ENCODE measurements at regions not wholly inside any gene's neighbourhood (a gene's known extent, or its start where the extent isn't known, plus 50 kb on each side); places are given as distances from the start of the nearest gene placed in this dataset.
"Not testable (repeated sequence)": the region's sequence is repeated elsewhere in the genome, so short reads cannot be mapped to it uniquely, and the experiment has no call there.

- FAIRE-seq (no peak), DNase-seq (ENCODE audit: low spot score in 2 of 2) (no peak)
Observed at GRCh38 chr3:95511828-95512227, 1302.6 kb upstream of the EPHA6 start.

- DNase-seq (ENCODE audit: low spot score in 2 of 2) (no peak), FAIRE-seq (no peak)
Observed at GRCh38 chr3:95514260-95514659, 1300.1 kb upstream of the EPHA6 start.

GRCh38 chr3:95521396-95521795, 1293.0 kb upstream of the EPHA6 start:
- DNase-seq (ENCODE audit: low spot score in 2 of 2), result no peak
- peak; percentile 83 for FAIRE-seq

GRCh38 chr3:95522449-95522848, 1291.9 kb upstream of the EPHA6 start:
- no peak for DNase-seq (ENCODE audit: low spot score in 2 of 2)

GRCh38 chr3:95539950-95540483, 1274.4 kb upstream of the EPHA6 start:
- DNase-seq (ENCODE audit: low spot score in 2 of 2), result no peak
- FAIRE-seq, result no peak

More at GRCh38 chr3:95522449-95522848, 1291.9 kb upstream of the EPHA6 start:
- FAIRE-seq, result no peak

- DNase-seq (ENCODE audit: low spot score in 2 of 2) (no peak), FAIRE-seq (no peak)
Observed at GRCh38 chr3:95565502-95565901, 1248.9 kb upstream of the EPHA6 start.

- FAIRE-seq (no peak), DNase-seq (ENCODE audit: low spot score in 2 of 2) (no peak)
Observed at GRCh38 chr3:95567346-95567745, 1247.0 kb upstream of the EPHA6 start.

GRCh38 chr3:95586754-95587153, 1227.6 kb upstream of the EPHA6 start:
- FAIRE-seq, result no peak

GRCh38 chr3:95587641-95588040, 1226.8 kb upstream of the EPHA6 start:
- FAIRE-seq; DNase-seq (ENCODE audit: low spot score in 2 of 2): not testable (repeated sequence)

More at GRCh38 chr3:95586754-95587153, 1227.6 kb upstream of the EPHA6 start:
- DNase-seq (ENCODE audit: low spot score in 2 of 2), result no peak

- FAIRE-seq (no peak), DNase-seq (ENCODE audit: low spot score in 2 of 2) (no peak)
Observed at GRCh38 chr3:95588473-95588872, 1225.9 kb upstream of the EPHA6 start.

GRCh38 chr3:95595416-95596075, 1218.8 kb upstream of the EPHA6 start:
- DNase-seq (ENCODE audit: low spot score in 2 of 2), result no peak

GRCh38 chr3:95607926-95608325, 1206.5 kb upstream of the EPHA6 start:
- FAIRE-seq, result no peak

More at GRCh38 chr3:95595416-95596075, 1218.8 kb upstream of the EPHA6 start:
- FAIRE-seq, result no peak

GRCh38 chr3:95609411-95609810, 1205.0 kb upstream of the EPHA6 start:
- DNase-seq (ENCODE audit: low spot score in 2 of 2) (no peak), FAIRE-seq (no peak)

More at GRCh38 chr3:95607926-95608325, 1206.5 kb upstream of the EPHA6 start:
- DNase-seq (ENCODE audit: low spot score in 2 of 2), result no peak

GRCh38 chr3:95612611-95613010, 1201.8 kb upstream of the EPHA6 start:
- DNase-seq (ENCODE audit: low spot score in 2 of 2), result no peak
- FAIRE-seq, result no peak

GRCh38 chr3:95613993-95614392, 1200.4 kb upstream of the EPHA6 start:
- FAIRE-seq (no peak), DNase-seq (ENCODE audit: low spot score in 2 of 2) (no peak)

- no peak for FAIRE-seq
- no peak for DNase-seq (ENCODE audit: low spot score in 2 of 2)
Observed at GRCh38 chr3:95615592-95616310, 1198.6 kb upstream of the EPHA6 start.

GRCh38 chr3:95626107-95626506, 1188.3 kb upstream of the EPHA6 start:
- no peak for DNase-seq (ENCODE audit: low spot score in 2 of 2)
- no peak for FAIRE-seq

- no peak for DNase-seq (ENCODE audit: low spot score in 2 of 2)
- no peak for FAIRE-seq
Observed at GRCh38 chr3:95627293-95627692, 1187.1 kb upstream of the EPHA6 start.

GRCh38 chr3:95627697-95628096, 1186.7 kb upstream of the EPHA6 start:
- no peak for DNase-seq (ENCODE audit: low spot score in 2 of 2)
- FAIRE-seq, result no peak

GRCh38 chr3:95629802-95630201, 1184.6 kb upstream of the EPHA6 start:
- DNase-seq (ENCODE audit: low spot score in 2 of 2) (no peak), FAIRE-seq (no peak)

GRCh38 chr3:95645291-95645690, 1169.1 kb upstream of the EPHA6 start:
- no peak for FAIRE-seq

More at GRCh38 chr3:95645291-95645690, 1169.1 kb upstream of the EPHA6 start:
- no peak for DNase-seq (ENCODE audit: low spot score in 2 of 2)

Data from frontal cortex (tissue), 3 donors.